ENCODE measurements at regions not wholly inside any gene's neighbourhood (a gene's known extent, or its start where the extent isn't known, plus 50 kb on each side); places are given as distances from the start of the nearest gene placed in this dataset.

DNA sequence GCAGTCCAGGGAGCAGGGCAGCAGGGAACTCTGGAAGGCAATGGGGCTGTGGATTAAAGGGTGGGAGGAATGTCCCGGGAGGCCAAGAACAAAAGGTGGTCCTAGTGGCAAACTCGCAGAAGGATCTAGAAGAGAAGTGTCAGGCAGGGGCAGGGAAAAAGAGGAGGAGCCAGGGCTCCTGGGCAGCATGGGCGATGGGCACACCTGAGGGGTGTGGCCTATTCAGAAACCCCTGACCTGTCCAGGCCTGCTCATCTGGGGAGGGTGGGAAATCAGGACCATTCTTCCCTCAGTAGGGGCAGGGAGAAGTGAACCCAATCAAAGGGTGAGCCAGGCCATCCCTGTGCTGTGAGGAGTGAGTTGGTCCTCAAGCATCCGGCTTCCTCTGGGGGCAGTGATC is 108.6 kb downstream of the TRIM29 start:
- 82% methylated on average over 4 of the region's 4 CpGs for WGBS (ENCODE audit: insufficient coverage)
- H3K36me3 ChIP-seq (ENCODE audit: control insufficient read depth, insufficient read depth, low read length) = no peaks in the 10 kb centered on the region
- TF ChIP-seq, protein P1, sequence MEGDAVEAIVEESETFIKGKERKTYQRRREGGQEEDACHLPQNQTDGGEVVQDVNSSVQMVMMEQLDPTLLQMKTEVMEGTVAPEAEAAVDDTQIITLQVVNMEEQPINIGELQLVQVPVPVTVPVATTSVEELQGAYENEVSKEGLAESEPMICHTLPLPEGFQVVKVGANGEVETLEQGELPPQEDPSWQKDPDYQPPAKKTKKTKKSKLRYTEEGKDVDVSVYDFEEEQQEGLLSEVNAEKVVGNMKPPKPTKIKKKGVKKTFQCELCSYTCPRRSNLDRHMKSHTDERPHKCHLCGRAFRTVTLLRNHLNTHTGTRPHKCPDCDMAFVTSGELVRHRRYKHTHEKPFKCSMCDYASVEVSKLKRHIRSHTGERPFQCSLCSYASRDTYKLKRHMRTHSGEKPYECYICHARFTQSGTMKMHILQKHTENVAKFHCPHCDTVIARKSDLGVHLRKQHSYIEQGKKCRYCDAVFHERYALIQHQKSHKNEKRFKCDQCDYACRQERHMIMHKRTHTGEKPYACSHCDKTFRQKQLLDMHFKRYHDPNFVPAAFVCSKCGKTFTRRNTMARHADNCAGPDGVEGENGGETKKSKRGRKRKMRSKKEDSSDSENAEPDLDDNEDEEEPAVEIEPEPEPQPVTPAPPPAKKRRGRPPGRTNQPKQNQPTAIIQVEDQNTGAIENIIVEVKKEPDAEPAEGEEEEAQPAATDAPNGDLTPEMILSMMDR (IDR thresholded peaks at IDR 0.05) = no peak
- ATAC-seq (no peak), DNase-seq (no peak)
- Mint-ChIP-seq H3K9me3 (no peaks in the 10 kb centered on the region), H3K27me3 (ENCODE audit: low read depth in 2 of 2) (peaks cover 19 to 22% of the 10 kb centered on the region in 2 donors), H3K4me1 (peaks cover 7 to 16% of the 10 kb centered on the region in 2 donors), H3K36me3 (no peaks in the 10 kb centered on the region), H3K4me3 (no peak overlapping the region), H3K27ac (no peak overlapping the region)
- H3K9me3 ChIP-seq (ENCODE audit: control insufficient read depth, insufficient read depth, low read length) = no peaks in the 10 kb centered on the region
- no peaks in the 10 kb centered on the region for H3K27me3 ChIP-seq (ENCODE audit: control insufficient read depth, insufficient read depth, low read length)
- no peak overlapping the region for H3K27ac ChIP-seq (ENCODE audit: low read length)
- H3K4me3 ChIP-seq (ENCODE audit: low read length) = no peak overlapping the region
- intact Hi-C loops (cut with micrococcal nuclease) = no loop called here
- H3K4me1 ChIP-seq (ENCODE audit: control insufficient read depth, insufficient read depth, low read length) = peaks cover 7% of the 10 kb centered on the region

DNA sequence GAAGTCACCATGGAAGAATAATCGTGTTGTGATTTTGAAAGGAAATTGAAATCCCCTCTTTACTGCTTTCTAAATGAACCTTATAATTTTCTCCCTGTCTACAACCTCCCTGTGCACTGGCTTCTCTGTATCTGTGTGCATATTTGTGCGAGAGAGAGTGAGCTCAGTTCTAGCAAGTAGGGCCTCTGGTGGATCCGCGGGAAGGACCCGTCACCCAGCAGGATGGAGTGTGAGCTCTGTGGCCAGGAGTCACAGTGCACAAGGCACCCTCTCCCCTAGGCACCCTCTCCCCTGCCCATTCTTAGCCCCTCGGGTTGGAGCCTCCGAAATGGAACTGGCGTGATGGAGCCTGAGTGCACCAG is 109.0 kb downstream of the TRIM29 start:
- ATAC-seq (no peak), DNase-seq (no peak)
- H3K9me3 ChIP-seq (ENCODE audit: control insufficient read depth, insufficient read depth, low read length) = no peaks in the 10 kb centered on the region
- Mint-ChIP-seq H3K4me1 (peaks cover 7 to 16% of the 10 kb centered on the region in 2 donors), H3K9me3 (no peaks in the 10 kb centered on the region), H3K36me3 (no peaks in the 10 kb centered on the region), H3K27ac (no peak overlapping the region), H3K4me3 (no peak overlapping the region), H3K27me3 (ENCODE audit: low read depth in 2 of 2) (peaks cover 19 to 24% of the 10 kb centered on the region in 2 donors)
- H3K36me3 ChIP-seq (ENCODE audit: control insufficient read depth, insufficient read depth, low read length) = no peaks in the 10 kb centered on the region
- WGBS (ENCODE audit: insufficient coverage) = 88% methylated on average over 8 of the region's 8 CpGs
- H3K27me3 ChIP-seq (ENCODE audit: control insufficient read depth, insufficient read depth, low read length) = no peaks in the 10 kb centered on the region
- TF ChIP-seq, protein P1 (IDR thresholded peaks at IDR 0.05) = no peak
- H3K27ac ChIP-seq (ENCODE audit: low read length) = no peak overlapping the region
- intact Hi-C loops (cut with micrococcal nuclease) = no loop called here
- H3K4me3 ChIP-seq (ENCODE audit: low read length) = no peak overlapping the region
- peaks cover 7% of the 10 kb centered on the region for H3K4me1 ChIP-seq (ENCODE audit: control insufficient read depth, insufficient read depth, low read length)

DNA sequence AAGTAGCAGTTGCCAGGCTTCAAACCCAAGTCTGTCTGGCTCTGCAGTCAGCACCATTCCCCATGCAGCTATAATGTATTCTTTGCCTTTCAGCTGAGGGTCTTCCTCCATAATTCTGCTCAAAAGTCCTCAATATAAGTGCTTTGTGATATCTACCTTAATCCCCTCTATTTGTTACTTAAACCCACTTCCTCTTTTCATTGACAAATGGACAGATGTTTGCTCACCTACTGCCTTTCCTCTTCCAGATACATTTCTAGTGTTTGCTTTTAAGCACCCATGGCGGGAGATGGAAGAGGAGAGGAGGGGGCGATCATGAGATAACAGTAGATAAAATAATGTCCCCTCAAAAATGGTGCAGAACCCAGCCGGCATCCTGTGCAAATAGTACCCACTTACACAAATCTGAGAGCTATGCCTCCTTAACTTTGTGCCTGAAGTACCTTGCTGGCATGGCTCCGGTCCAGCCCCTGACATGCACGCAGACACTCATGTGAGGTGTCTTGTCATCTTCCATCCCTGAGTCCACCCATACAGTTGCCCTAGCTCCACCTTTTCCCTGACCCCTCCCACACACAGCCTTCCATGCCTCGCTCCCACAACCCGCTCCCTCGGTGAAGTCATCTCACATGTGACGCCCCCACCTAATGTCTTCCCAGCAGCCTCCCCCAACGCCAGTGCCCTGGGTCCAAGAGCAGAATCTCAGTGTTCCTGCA is 109.6 kb downstream of the TRIM29 start:
- no peak overlapping the region for H3K4me3 ChIP-seq (ENCODE audit: low read length)
- Mint-ChIP-seq H3K9me3 (no peaks in the 10 kb centered on the region), H3K36me3 (no peaks in the 10 kb centered on the region), H3K4me3 (no peak overlapping the region), H3K27ac (no peak overlapping the region), H3K27me3 (ENCODE audit: low read depth in 2 of 2) (peaks cover 19 to 29% of the 10 kb centered on the region in 2 donors), H3K4me1 (peaks cover 7 to 16% of the 10 kb centered on the region in 2 donors)
- no peaks in the 10 kb centered on the region for H3K27me3 ChIP-seq (ENCODE audit: control insufficient read depth, insufficient read depth, low read length)
- H3K36me3 ChIP-seq (ENCODE audit: control insufficient read depth, insufficient read depth, low read length) = no peaks in the 10 kb centered on the region
- DNase-seq (no peak), ATAC-seq (no peak)
- no peaks in the 10 kb centered on the region for H3K9me3 ChIP-seq (ENCODE audit: control insufficient read depth, insufficient read depth, low read length)
- WGBS (ENCODE audit: insufficient coverage) = 94% methylated on average over 9 of the region's 10 CpGs
- intact Hi-C loops (cut with micrococcal nuclease) = no loop called here
- no peak overlapping the region for H3K27ac ChIP-seq (ENCODE audit: low read length)
- TF ChIP-seq, protein P1 (IDR thresholded peaks at IDR 0.05) = no peak
- peaks cover 7% of the 10 kb centered on the region for H3K4me1 ChIP-seq (ENCODE audit: control insufficient read depth, insufficient read depth, low read length)
